ENCODE measurements at regions not wholly inside any gene's neighbourhood (a gene's known extent, or its start where the extent isn't known, plus 50 kb on each side); places are given as distances from the start of the nearest gene placed in this dataset.
A peak's percentile ranks its signal among the peaks of the same experiment; 100 is the strongest.

DNA sequence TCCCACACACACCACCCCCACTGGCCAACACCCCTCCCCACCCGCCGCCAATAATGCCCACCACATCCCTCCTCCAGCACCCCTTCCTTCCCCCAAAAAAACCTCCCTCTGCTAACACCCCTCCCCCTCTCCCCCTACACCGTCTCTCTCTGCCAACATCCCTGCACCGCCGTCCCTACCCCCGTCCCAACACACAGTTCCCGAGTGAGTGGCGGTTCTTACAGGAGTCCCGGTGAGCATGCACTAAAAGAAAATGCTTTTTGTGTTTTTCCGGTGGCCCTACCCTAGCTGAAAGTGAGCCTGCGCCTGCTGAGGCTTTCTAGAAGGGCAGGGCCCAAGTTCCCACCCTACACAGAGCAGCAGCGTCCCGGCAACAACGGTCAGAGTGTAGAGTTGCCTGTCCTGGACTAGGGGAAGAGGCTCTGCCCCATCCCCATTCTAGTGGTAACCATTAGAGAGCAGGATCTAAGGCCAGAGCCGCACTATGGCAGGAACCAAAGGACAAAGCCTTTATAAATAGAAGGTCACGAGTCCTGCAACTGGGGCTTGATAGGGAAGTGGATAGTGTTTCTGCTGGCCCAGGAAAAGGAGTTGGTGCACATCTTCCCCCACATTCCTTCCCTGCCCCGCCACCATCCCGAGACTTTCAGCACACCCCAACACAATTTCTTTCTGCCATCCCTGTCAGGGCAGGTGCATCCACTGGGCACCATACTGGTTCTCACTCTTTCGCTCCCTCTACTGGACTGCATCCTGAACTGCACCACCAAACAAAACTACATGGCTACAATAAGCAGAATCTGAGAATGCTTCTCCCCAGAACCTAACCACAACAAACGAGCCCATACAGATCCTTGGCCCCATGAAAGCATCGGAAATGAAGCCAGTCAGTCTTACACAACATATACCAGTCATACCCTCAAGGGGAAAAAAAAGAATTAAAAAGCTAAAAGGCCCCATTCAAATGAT is 78.1 kb upstream of the PAGE3 start:
- in situ Hi-C loops (cut with MboI; ENCODE audit: low sequenced_read_pairs in 4 of 4), result loop anchor here in 2 of 4 donors (10.0 to 25.0 kb wide), 2 partner anchors 208 to 231 kb away; no protein-coding TSS in a partner anchor
- H3K4me3 ChIP-seq, result no peak overlapping the region
- no peak for TF ChIP-seq POLR2A (IDR thresholded peaks at IDR 0.05)
- peak; percentile 13 to 54 (median 39) for TF ChIP-seq CTCF (IDR thresholded peaks at IDR 0.05 in 4 of 5, conservative IDR thresholded peaks at IDR 0.05 in 1 of 5)

DNA sequence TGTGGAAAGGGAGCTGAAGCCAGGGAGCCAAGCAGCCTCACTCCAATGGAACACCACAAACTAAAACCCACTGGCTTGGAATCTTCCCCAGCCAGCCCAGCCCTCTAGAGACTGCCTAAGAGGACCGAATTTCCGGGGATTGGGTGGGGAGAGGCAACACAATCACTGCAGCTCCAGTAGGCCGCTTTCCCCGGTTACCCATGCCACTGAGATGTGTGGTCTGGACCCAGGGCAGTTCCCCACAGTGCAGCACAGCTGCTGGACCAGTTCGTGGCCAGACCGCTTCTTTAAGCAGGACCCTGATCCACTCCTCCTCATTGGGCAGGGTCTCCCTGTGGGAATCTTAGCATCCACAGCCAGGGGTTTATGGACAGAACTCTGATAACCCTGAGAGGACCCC is 91.9 kb upstream of the PAGE3 start:
- intact Hi-C loops (cut with DNase I; ENCODE audit: low total_unique reads) (no loop called here), in situ Hi-C loops (cut with MboI; ENCODE audit: low sequenced_read_pairs in 4 of 4) (no loop called here)
- no peaks in the 10 kb centered on the region for H3K4me1 ChIP-seq
- H3K36me3 ChIP-seq, result no peaks in the 10 kb centered on the region
- DNase-seq (no peak), ATAC-seq (no peak)
- H3K27me3 ChIP-seq, result peaks cover 0 to 5% (median 5%) of the 10 kb centered on the region in 3 donors
- H3K9me3 ChIP-seq, result no peaks in the 10 kb centered on the region
- H3K4me3 ChIP-seq, result no peak overlapping the region
- no peak for TF ChIP-seq CTCF (IDR thresholded peaks at IDR 0.05 in 4 of 5, conservative IDR thresholded peaks at IDR 0.05 in 1 of 5)
- no peak for TF ChIP-seq POLR2A (IDR thresholded peaks at IDR 0.05)
- H3K27ac ChIP-seq, result no peak overlapping the region

More for the DNA sequence above, 78.1 kb upstream of the PAGE3 start:
- peak overlapping the region in 1 of 4 donors; percentile 26 for H3K27ac ChIP-seq
- no peaks in the 10 kb centered on the region for H3K4me1 ChIP-seq
- no peaks in the 10 kb centered on the region for H3K27me3 ChIP-seq
- DNase-seq, result no peak
- no peaks in the 10 kb centered on the region for H3K36me3 ChIP-seq
- no peaks in the 10 kb centered on the region for H3K9me3 ChIP-seq
- intact Hi-C loops (cut with DNase I; ENCODE audit: low total_unique reads), result loop anchor here (2.0 kb wide), 1 partner anchor 208 kb away; no protein-coding TSS in a partner anchor
- peak; percentile 41 to 54 for ATAC-seq

- Histone ChIP-seq H3K27ac (no peak overlapping the region), H3K4me3 (no peak overlapping the region), H3K9me3 (no peaks in the 10 kb centered on the region), H3K4me1 (no peaks in the 10 kb centered on the region), H3K27me3 (peaks cover 0 to 5% (median 5%) of the 10 kb centered on the region in 3 donors), H3K36me3 (no peaks in the 10 kb centered on the region)
- TF ChIP-seq CTCF (IDR thresholded peaks at IDR 0.05 in 4 of 5, conservative IDR thresholded peaks at IDR 0.05 in 1 of 5) (no peak), POLR2A (IDR thresholded peaks at IDR 0.05) (no peak)
- intact Hi-C loops (cut with DNase I; ENCODE audit: low total_unique reads) (no loop called here), in situ Hi-C loops (cut with MboI; ENCODE audit: low sequenced_read_pairs in 4 of 4) (no loop called here)
- no peak for ATAC-seq
- DNase-seq, result no peak
These were observed 92.5 kb upstream of the PAGE3 start for GRCh38 chrX:55357236-55357635.

DNA sequence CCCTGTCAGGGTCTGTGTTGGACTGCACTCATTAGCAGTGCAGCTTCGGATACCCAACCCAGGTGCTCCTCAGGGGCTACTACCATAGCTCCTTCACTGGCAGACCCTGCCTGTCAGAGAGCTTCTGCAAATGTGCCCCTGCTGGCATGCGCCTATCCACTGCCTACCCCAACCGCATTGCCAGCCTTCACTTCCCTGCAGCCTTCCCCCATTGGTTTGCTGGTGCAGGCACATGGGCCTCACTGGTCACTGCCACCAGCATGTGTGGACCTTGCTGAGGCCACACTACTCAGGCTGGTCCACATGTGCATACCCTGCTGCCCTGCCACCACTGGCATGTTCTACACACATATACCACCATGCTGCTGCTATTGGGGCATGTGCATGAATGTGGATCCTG is 72.5 kb upstream of the MAGEH1 start:
- no peak for DNase-seq
- intact Hi-C loops (cut with DNase I; ENCODE audit: low total_unique reads) (no loop called here), in situ Hi-C loops (cut with MboI; ENCODE audit: low sequenced_read_pairs in 4 of 4) (no loop called here)
- Histone ChIP-seq H3K27me3 (no peaks in the 10 kb centered on the region), H3K9me3 (no peaks in the 10 kb centered on the region), H3K4me3 (no peak overlapping the region), H3K4me1 (no peaks in the 10 kb centered on the region), H3K27ac (no peak overlapping the region), H3K36me3 (no peaks in the 10 kb centered on the region)
- no peak for TF ChIP-seq CTCF (IDR thresholded peaks at IDR 0.05 in 4 of 5, conservative IDR thresholded peaks at IDR 0.05 in 1 of 5)
- no peak for TF ChIP-seq POLR2A (IDR thresholded peaks at IDR 0.05)
- no peak for ATAC-seq

All from gastrocnemius medialis (tissue), 4 donors.